HEK293T (cell line): ENCODE measurements at regions not wholly inside any gene's neighbourhood (a gene's known extent, or its start where the extent isn't known, plus 50 kb on each side); places are given as distances from the start of the nearest gene placed in this dataset.

Experiments
- CTCF ChIA-PET: fragments of 350-600 bp; formaldehyde crosslinking; extraction: SDS; loops from one replicate; lab custom pipeline; 2021; ENCODE audit warnings: antibody characterized with exemption, inconsistent platforms; lab: Yijun Ruan, JAX
- POLR2A ChIA-PET: fragments of 350-600 bp; formaldehyde crosslinking; extraction: SDS; loops from one replicate; lab custom pipeline; 2020; ENCODE audit warnings: antibody characterized with exemption, inconsistent platforms; lab: Yijun Ruan, JAX
- DNase-seq: peaks from one replicate; pipeline ENCODE4 v3.0.0; 2012; ENCODE audit warnings: mixed read lengths; ENCODE audit errors: extremely low spot score
- ARNT ChIP-seq: fragments of 450-650 bp; IDR thresholded peaks from 2 replicates; pipeline ENCODE4 v1.6.1; 2017; ENCODE audit warnings: mild to moderate bottlenecking
- BHLHE40 ChIP-seq: fragments of 450-650 bp; IDR thresholded peaks from 2 replicates; pipeline ENCODE4 v1.6.1; 2016; ENCODE audit warnings: mild to moderate bottlenecking, moderate library complexity, borderline replicate concordance
- CTBP1 ChIP-seq: fragments of 450-650 bp; IDR thresholded peaks from 2 replicates; pipeline ENCODE4 v1.6.1; 2016; ENCODE audit warnings: borderline replicate concordance
- ELF4 ChIP-seq: fragments of 450-650 bp; IDR thresholded peaks from 2 replicates; pipeline ENCODE4 v1.6.1; 2017; ENCODE audit warnings: antibody characterized with exemption
- FOXA1 ChIP-seq: fragments of 450-650 bp; IDR thresholded peaks from 2 replicates; pipeline ENCODE4 v1.6.1; 2016; ENCODE audit warnings: mild to moderate bottlenecking
- FOXK2 ChIP-seq: fragments of 450-650 bp; IDR thresholded peaks from 2 replicates; pipeline ENCODE4 v1.6.1; 2016; ENCODE audit warnings: mild to moderate bottlenecking
- FOXM1 ChIP-seq: fragments of 450-650 bp; IDR thresholded peaks from 2 replicates; pipeline ENCODE4 v1.6.1; 2017; ENCODE audit warnings: mild to moderate bottlenecking, borderline replicate concordance
- HDGF ChIP-seq: fragments of 450-650 bp; IDR thresholded peaks from 2 replicates; pipeline ENCODE4 v1.6.1; 2017; ENCODE audit warnings: antibody characterized with exemption, borderline replicate concordance
- L3MBTL2 ChIP-seq: fragments of 450-650 bp; conservative IDR thresholded peaks from 2 replicates; pipeline ENCODE4 v1.6.1; 2016; ENCODE audit warnings: mild to moderate bottlenecking
- LEF1 ChIP-seq: fragments of 450-650 bp; IDR thresholded peaks from 2 replicates; pipeline ENCODE4 v1.6.1; 2017; ENCODE audit warnings: mild to moderate bottlenecking, borderline replicate concordance
- NFRKB ChIP-seq: fragments of 450-650 bp; IDR thresholded peaks from 2 replicates; pipeline ENCODE4 v1.6.1; 2016; ENCODE audit warnings: mild to moderate bottlenecking, moderate library complexity
- PKNOX1 ChIP-seq: fragments of 450-650 bp; IDR thresholded peaks from 2 replicates; pipeline ENCODE4 v1.6.1; 2016
- SP1 ChIP-seq: fragments of 450-650 bp; IDR thresholded peaks from 2 replicates; pipeline ENCODE4 v1.6.1; 2017
- SUZ12 ChIP-seq: fragments of 450-650 bp; IDR thresholded peaks from 2 replicates; pipeline ENCODE4 v1.6.1; 2016; ENCODE audit warnings: mild to moderate bottlenecking
- TARDBP ChIP-seq: fragments of 450-650 bp; IDR thresholded peaks from 2 replicates; pipeline ENCODE4 v1.6.1; 2016
- ZNF384 ChIP-seq: fragments of 450-650 bp; IDR thresholded peaks from 2 replicates; pipeline ENCODE4 v1.6.1; 2016

DNA sequence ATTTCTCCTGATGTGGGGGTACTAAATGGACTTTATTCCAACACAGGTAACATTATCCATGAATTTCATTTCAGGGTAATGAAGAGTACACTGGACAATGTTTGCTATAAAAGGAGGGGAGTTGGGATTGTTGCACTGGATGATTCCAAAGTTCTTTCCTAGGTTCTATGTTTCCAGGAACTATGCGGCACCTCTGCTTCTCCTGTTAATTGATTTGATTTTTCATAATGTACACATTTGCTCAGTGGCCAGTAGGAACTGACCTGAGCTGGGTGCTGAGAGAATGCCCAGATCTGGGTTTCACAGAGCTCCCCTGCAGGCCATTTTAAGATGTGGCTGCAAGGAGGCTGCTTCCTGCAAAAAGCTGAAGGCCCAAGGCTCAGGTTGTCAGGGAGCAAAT, 171.7 kb downstream of the KLF13 start:
- DNase-seq = no peak
- ChIA-PET POLR2A (no interaction called here), CTCF (interaction anchor here (0.8 kb wide), 1 partner anchor 9 kb away, joined by 3 read pairs; no protein-coding TSS in a partner anchor)
- TF ChIP-seq FOXM1 (no peak), L3MBTL2 (no peak), HDGF (no peak), PKNOX1 (no peak)

GRCh38 chr15:31498756-31499155, 172.1 kb downstream of the KLF13 start:
- DNase-seq = no peak
- POLR2A ChIA-PET = no interaction called here
- no peak for TF ChIP-seq LEF1
- TF ChIP-seq ARNT = no peak
- no peak for TF ChIP-seq FOXM1
- no peak for TF ChIP-seq ELF4
- TF ChIP-seq TARDBP = no peak
- no peak for TF ChIP-seq CTBP1
- TF ChIP-seq SP1 = no peak
- TF ChIP-seq FOXK2 = no peak
- TF ChIP-seq SUZ12 = no peak
- no peak for TF ChIP-seq L3MBTL2
- no peak for TF ChIP-seq NFRKB
- TF ChIP-seq HDGF = no peak
- TF ChIP-seq ZNF384 = no peak
- no peak for TF ChIP-seq BHLHE40
- no peak for TF ChIP-seq PKNOX1
- CTCF ChIA-PET = interaction anchor here (0.8 kb wide), 1 partner anchor 10 kb away, joined by 3 read pairs; no protein-coding TSS in a partner anchor

DNA sequence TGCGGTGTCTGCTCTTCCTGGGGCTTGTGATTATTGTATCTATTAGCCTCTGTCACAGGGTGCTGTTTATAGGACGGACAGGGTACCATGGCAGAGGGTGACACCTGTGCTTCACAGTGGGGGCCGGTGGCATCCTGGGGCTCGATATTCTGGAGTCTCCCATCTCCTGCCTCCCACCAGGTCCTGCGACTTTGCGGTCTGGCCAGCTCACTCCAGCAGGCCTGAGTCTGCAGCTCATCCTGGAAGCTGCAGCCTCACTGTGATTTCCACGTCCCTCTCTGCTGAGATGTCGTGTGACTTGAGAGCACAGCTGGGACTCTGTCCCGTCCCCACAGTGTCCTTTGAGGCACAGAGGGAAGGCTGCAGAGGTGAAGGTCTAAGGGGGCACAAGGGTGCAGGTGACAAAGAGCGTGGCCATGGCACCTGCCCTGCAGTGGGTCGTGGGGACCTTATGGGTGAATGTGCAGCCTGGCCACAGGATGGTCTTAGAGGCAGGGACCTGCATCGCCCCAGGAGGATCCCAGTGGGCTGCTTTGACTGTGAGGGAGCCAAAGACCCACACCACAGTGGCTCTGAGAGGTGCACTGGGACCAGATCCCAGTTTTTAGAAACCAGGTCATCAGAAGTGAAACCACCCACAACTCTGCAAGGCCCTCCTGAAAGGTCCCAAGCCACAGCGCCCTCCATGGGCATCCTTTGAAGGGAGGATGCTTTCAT, 172.8 kb downstream of the KLF13 start:
- no peak for DNase-seq
- TF ChIP-seq LEF1 = no peak
- no peak for TF ChIP-seq NFRKB
- TF ChIP-seq HDGF = no peak
- TF ChIP-seq FOXA1 = no peak
- no peak for TF ChIP-seq CTBP1
- TF ChIP-seq SUZ12 = no peak
- ChIA-PET POLR2A (no interaction called here), CTCF (no interaction called here)

- TF ChIP-seq FOXA1 (no peak), ARNT (no peak), SP1 (no peak), FOXK2 (no peak), NFRKB (no peak), HDGF (no peak), FOXM1 (no peak), L3MBTL2 (no peak), PKNOX1 (no peak), LEF1 (no peak), ELF4 (no peak), ZNF384 (no peak), CTBP1 (no peak), SUZ12 (no peak), TARDBP (no peak), BHLHE40 (no peak)
- POLR2A ChIA-PET = no interaction called here
- no peak for DNase-seq
- CTCF ChIA-PET = interaction anchor here (1.3 kb wide), 1 partner anchor 11 kb away, joined by 4 read pairs; no protein-coding TSS in a partner anchor
Measured at GRCh38 chr15:31499953-31500765, 173.5 kb downstream of the KLF13 start.

DNA sequence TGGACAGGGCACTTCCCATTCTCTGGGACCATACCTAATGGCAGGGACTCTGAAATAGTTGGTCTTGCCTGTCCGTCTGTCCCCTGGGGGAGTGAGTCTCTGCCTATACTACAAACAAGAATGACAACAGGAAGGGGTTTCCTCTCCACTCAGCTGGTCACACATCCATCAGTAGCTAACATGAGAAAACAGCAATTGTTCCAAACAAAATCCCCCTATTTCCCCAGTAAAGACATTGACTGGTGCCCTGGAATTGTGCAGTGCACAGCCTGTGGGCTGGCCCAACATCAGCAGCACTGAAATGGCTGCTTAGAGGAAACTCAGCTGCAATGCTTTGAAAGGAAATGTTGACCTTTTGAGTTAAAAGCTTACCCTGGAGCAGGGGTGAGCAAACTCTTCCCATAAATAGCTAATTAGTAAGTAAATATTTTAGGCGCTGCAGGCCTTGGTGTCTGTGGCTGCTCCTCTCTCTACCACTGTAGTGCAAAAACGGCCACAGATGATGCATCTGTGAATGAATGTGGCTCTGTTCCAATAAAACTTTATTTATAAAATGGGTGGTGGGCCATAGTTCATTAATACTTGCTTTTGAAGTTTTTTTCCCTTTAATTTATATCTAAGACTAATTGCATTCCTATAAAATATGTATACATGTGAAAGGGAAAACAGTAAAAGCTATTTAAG, 174.3 kb downstream of the KLF13 start:
- POLR2A ChIA-PET = no interaction called here
- DNase-seq = no peak
- TF ChIP-seq LEF1 (no peak), SP1 (no peak), PKNOX1 (no peak)
- CTCF ChIA-PET = interaction anchor here (1.3 kb wide), 1 partner anchor 12 kb away, joined by 4 read pairs; no protein-coding TSS in a partner anchor
